GM19467 (cell line): ENCODE measurements at regions not wholly inside any gene's neighbourhood (a gene's known extent, or its start where the extent isn't known, plus 50 kb on each side); places are given as distances from the start of the nearest gene placed in this dataset.
"Not testable (repeated sequence)": the region's sequence is repeated elsewhere in the genome, so short reads cannot be mapped to it uniquely, and the experiment has no call there.

Source experiments
- ATAC-seq: cut with Tn5 transposase; IDR thresholded peaks from one replicate; pipeline ENCODE4 v1.9.1; 2021; ENCODE audit warnings: mild to moderate bottlenecking, moderate library complexity; ENCODE audit not compliant: unreplicated experiment

GRCh38 chr3:68676136-68676535 is 256.2 kb downstream of the TAFA4 start:
- ATAC-seq = no peak

- ATAC-seq = no peak
These were observed 265.0 kb downstream of the TAFA4 start for GRCh38 chr3:68667346-68667745.

GRCh38 chr3:68666429-68667136 is 265.8 kb downstream of the TAFA4 start:
- ATAC-seq = no peak

GRCh38 chr3:68664276-68664675 is 268.1 kb downstream of the TAFA4 start:
- no peak for ATAC-seq

- ATAC-seq = no peak
These were observed 270.2 kb downstream of the TAFA4 start for GRCh38 chr3:68662176-68662575.

- not testable (repeated sequence) for ATAC-seq
These were observed 281.7 kb downstream of the TAFA4 start for GRCh38 chr3:68650657-68651056.

- no peak for ATAC-seq
These were observed 283.9 kb downstream of the TAFA4 start for GRCh38 chr3:68648494-68648893.

- ATAC-seq = no peak
These were observed 300.3 kb downstream of the TAFA4 start for GRCh38 chr3:68631850-68632545.

GRCh38 chr3:68620211-68620610 is 312.1 kb downstream of the TAFA4 start:
- no peak for ATAC-seq

GRCh38 chr3:68614087-68614486 is 318.3 kb downstream of the TAFA4 start:
- ATAC-seq = no peak

- ATAC-seq = no peak
These were observed 361.0 kb downstream of the TAFA4 start for GRCh38 chr3:68571321-68571720.

- ATAC-seq = no peak
These were observed 371.6 kb downstream of the TAFA4 start for GRCh38 chr3:68560728-68561127.

- no peak for ATAC-seq
These were observed 396.6 kb downstream of the TAFA4 start for GRCh38 chr3:68535782-68536181.

- ATAC-seq = no peak
These were observed 409.0 kb downstream of the TAFA4 start for GRCh38 chr3:68523330-68523729.

GRCh38 chr3:68515237-68515636 is 417.1 kb downstream of the TAFA4 start:
- ATAC-seq = no peak

- ATAC-seq = no peak
These were observed 428.1 kb downstream of the TAFA4 start for GRCh38 chr3:68504201-68504600.

GRCh38 chr3:68485845-68486244 is 446.5 kb downstream of the TAFA4 start:
- not testable (repeated sequence) for ATAC-seq

- ATAC-seq = no peak
These were observed 447.3 kb downstream of the TAFA4 start for GRCh38 chr3:68485051-68485450.

- no peak for ATAC-seq
These were observed 448.7 kb downstream of the TAFA4 start for GRCh38 chr3:68483601-68484000.

GRCh38 chr3:68483041-68483440 is 449.3 kb downstream of the TAFA4 start:
- no peak for ATAC-seq

- ATAC-seq = no peak
These were observed 449.8 kb downstream of the TAFA4 start for GRCh38 chr3:68482565-68482964.

GRCh38 chr3:68479779-68480178 is 452.6 kb downstream of the TAFA4 start:
- no peak for ATAC-seq
